Skin of body (tissue), 1 donor: ENCODE measurements at regions not wholly inside any gene's neighbourhood (a gene's known extent, or its start where the extent isn't known, plus 50 kb on each side); places are given as distances from the start of the nearest gene placed in this dataset.
"Not testable (repeated sequence)": the region's sequence is repeated elsewhere in the genome, so short reads cannot be mapped to it uniquely, and the experiment has no call there.

Source experiments
- DNase-seq: peaks from one replicate; lab custom pipeline; 2025; lab: John Stamatoyannopoulos, UW

GRCh38 chr7:25700141-25700540 lies 451.9 kb upstream of the NFE2L3 start:
- not testable (repeated sequence) for DNase-seq

GRCh38 chr7:25704413-25704812 lies 447.6 kb upstream of the NFE2L3 start:
- DNase-seq: no peak

GRCh38 chr7:25706764-25707163 lies 445.2 kb upstream of the NFE2L3 start:
- DNase-seq: no peak

- no peak for DNase-seq
Measured at GRCh38 chr7:25707768-25708620, 444.0 kb upstream of the NFE2L3 start.

- DNase-seq: no peak
Measured at GRCh38 chr7:25710959-25711358, 441.0 kb upstream of the NFE2L3 start.

- no peak for DNase-seq
Measured at GRCh38 chr7:25711940-25712339, 440.1 kb upstream of the NFE2L3 start.

- DNase-seq: no peak
Measured at GRCh38 chr7:25712500-25712899, 439.5 kb upstream of the NFE2L3 start.

- no peak for DNase-seq
Measured at GRCh38 chr7:25714013-25714412, 438.0 kb upstream of the NFE2L3 start.

- DNase-seq: no peak
Measured at GRCh38 chr7:25716421-25716820, 435.6 kb upstream of the NFE2L3 start.

GRCh38 chr7:25718596-25718995 lies 433.4 kb upstream of the NFE2L3 start:
- DNase-seq: no peak

GRCh38 chr7:25719190-25719896 lies 432.7 kb upstream of the NFE2L3 start:
- no peak for DNase-seq

GRCh38 chr7:25720427-25720826 lies 431.6 kb upstream of the NFE2L3 start:
- DNase-seq: no peak

GRCh38 chr7:25722856-25723255 lies 429.1 kb upstream of the NFE2L3 start:
- DNase-seq: no peak

- DNase-seq: no peak
Measured at GRCh38 chr7:25725451-25725850, 426.5 kb upstream of the NFE2L3 start.

- DNase-seq: no peak
Measured at GRCh38 chr7:25726170-25726780, 425.7 kb upstream of the NFE2L3 start.

- DNase-seq: peak; percentile 32
Measured at GRCh38 chr7:25726781-25727311, 425.2 kb upstream of the NFE2L3 start.

- no peak for DNase-seq
Measured at GRCh38 chr7:25727446-25727845, 424.6 kb upstream of the NFE2L3 start.

- DNase-seq: no peak
Measured at GRCh38 chr7:25727876-25728275, 424.1 kb upstream of the NFE2L3 start.

- DNase-seq: no peak
Measured at GRCh38 chr7:25731068-25731845, 420.7 kb upstream of the NFE2L3 start.

GRCh38 chr7:25731846-25732245 lies 420.2 kb upstream of the NFE2L3 start:
- no peak for DNase-seq

GRCh38 chr7:25732766-25733217 lies 419.2 kb upstream of the NFE2L3 start:
- no peak for DNase-seq
